ENCODE measurements at regions not wholly inside any gene's neighbourhood (a gene's known extent, or its start where the extent isn't known, plus 50 kb on each side); places are given as distances from the start of the nearest gene placed in this dataset.
A peak's percentile ranks its signal among the peaks of the same experiment; 100 is the strongest.

GRCh38 chr7:46937826-46938225 is 644.1 kb downstream of the TNS3 start:
- DNase-seq: no peak
- Histone ChIP-seq H3K9me3 (no peaks in the 10 kb centered on the region), H3K36me3 (no peaks in the 10 kb centered on the region), H3K4me1 (peaks cover 11% of the 10 kb centered on the region), H3K4me3 (ENCODE audit: low read depth, low read length) (no peak overlapping the region), H3K27me3 (no peaks in the 10 kb centered on the region)
- TF ChIP-seq CTCF (IDR thresholded peaks at IDR 0.05; ENCODE audit: low read depth, low read length): no peak

- no peaks in the 10 kb centered on the region for H3K36me3 ChIP-seq
- H3K4me3 ChIP-seq (ENCODE audit: low read depth, low read length): no peak overlapping the region
- no peak for DNase-seq
- H3K9me3 ChIP-seq: no peaks in the 10 kb centered on the region
- H3K27me3 ChIP-seq: no peaks in the 10 kb centered on the region
- H3K4me1 ChIP-seq: peaks cover 8% of the 10 kb centered on the region
- TF ChIP-seq CTCF (IDR thresholded peaks at IDR 0.05; ENCODE audit: low read depth, low read length): no peak
Observed at GRCh38 chr7:46934198-46934825, 647.6 kb downstream of the TNS3 start.

GRCh38 chr7:46933596-46933995 is 648.3 kb downstream of the TNS3 start:
- no peak overlapping the region for H3K4me3 ChIP-seq (ENCODE audit: low read depth, low read length)
- peaks cover 9% of the 10 kb centered on the region for H3K4me1 ChIP-seq
- no peaks in the 10 kb centered on the region for H3K27me3 ChIP-seq
- TF ChIP-seq CTCF (IDR thresholded peaks at IDR 0.05; ENCODE audit: low read depth, low read length): no peak
- DNase-seq: no peak
- no peaks in the 10 kb centered on the region for H3K9me3 ChIP-seq
- no peaks in the 10 kb centered on the region for H3K36me3 ChIP-seq

GRCh38 chr7:46932676-46933424 is 649.1 kb downstream of the TNS3 start:
- TF ChIP-seq CTCF (IDR thresholded peaks at IDR 0.05; ENCODE audit: low read depth, low read length): peak; percentile 42
- no peak overlapping the region for H3K4me3 ChIP-seq (ENCODE audit: low read depth, low read length)
- H3K36me3 ChIP-seq: no peaks in the 10 kb centered on the region
- DNase-seq: peak; percentile 51
- H3K27me3 ChIP-seq: no peaks in the 10 kb centered on the region
- peaks cover 9% of the 10 kb centered on the region for H3K4me1 ChIP-seq
- H3K9me3 ChIP-seq: no peaks in the 10 kb centered on the region

- Histone ChIP-seq H3K9me3 (no peaks in the 10 kb centered on the region), H3K4me3 (ENCODE audit: low read depth, low read length) (no peak overlapping the region), H3K27me3 (no peaks in the 10 kb centered on the region), H3K36me3 (no peaks in the 10 kb centered on the region), H3K4me1 (peaks cover 9% of the 10 kb centered on the region)
- no peak for DNase-seq
- no peak for TF ChIP-seq CTCF (IDR thresholded peaks at IDR 0.05; ENCODE audit: low read depth, low read length)
Observed at GRCh38 chr7:46932306-46932675, 649.6 kb downstream of the TNS3 start.

GRCh38 chr7:46930366-46930765 is 651.5 kb downstream of the TNS3 start:
- no peaks in the 10 kb centered on the region for H3K9me3 ChIP-seq
- no peak for DNase-seq
- peaks cover 9% of the 10 kb centered on the region for H3K4me1 ChIP-seq
- H3K4me3 ChIP-seq (ENCODE audit: low read depth, low read length): no peak overlapping the region
- no peak for TF ChIP-seq CTCF (IDR thresholded peaks at IDR 0.05; ENCODE audit: low read depth, low read length)
- H3K36me3 ChIP-seq: no peaks in the 10 kb centered on the region
- no peaks in the 10 kb centered on the region for H3K27me3 ChIP-seq

Data from BE2C (cell line).